SK-N-SH (cell line): ENCODE measurements at regions not wholly inside any gene's neighbourhood (a gene's known extent, or its start where the extent isn't known, plus 50 kb on each side); places are given as distances from the start of the nearest gene placed in this dataset.

Experiments used
- CTCF ChIA-PET: fragments of 300-600, 350-600 bp; formaldehyde crosslinking; extraction: SDS; loops from one replicate; lab custom pipeline; 2021; lab: Yijun Ruan, JAX
- POLR2A ChIA-PET: fragments of 350-600 bp; sonication (Branson Sonifier 250); formaldehyde crosslinking; extraction: SDS; loops from one replicate; lab custom pipeline; 2020; ENCODE audit warnings: antibody characterized with exemption, inconsistent platforms; lab: Yijun Ruan, JAX
- DNase-seq: peaks from one replicate; pipeline ENCODE4 v3.0.0; 2012
- H2AFZ ChIP-seq: fragments of 200-600 bp; sonication (generic); 2 replicates; pipeline ENCODE4 v1.8.1; 2016; ENCODE audit warnings: antibody characterized with exemption, mild to moderate bottlenecking, low read depth
- H3F3A ChIP-seq: fragments of 200-600 bp; sonication (generic); replicated peaks from 2 replicates; pipeline ENCODE3; 2016; ENCODE audit warnings: antibody characterized with exemption, mild to moderate bottlenecking; ENCODE audit not compliant: insufficient read depth
- H3K27ac ChIP-seq, 2 experiments: fragments of 200-500 bp in 1 of 2; fragments of 200-600 bp in 1 of 2; sonication (Bioruptor generic) in 1 of 2; sonication (generic), shearing (Covaris generic) in 1 of 2; 2 replicates each; pipeline versions ENCODE4 v1.5.1 to v1.6.1; 2014 to 2016; ENCODE audit warnings: low read depth in 2 of 2, inconsistent platforms in 1 of 2, low read length in 1 of 2, mild to moderate bottlenecking in 1 of 2, mixed read lengths in 1 of 2
- H3K27me3 ChIP-seq: fragments of 200-600 bp; sonication (generic), shearing (Covaris generic); 2 replicates; pipeline ENCODE4 v1.6.1; 2016; ENCODE audit warnings: mixed run types; ENCODE audit not compliant: insufficient read depth
- H3K36me3 ChIP-seq, 2 experiments: fragments of 200-500 bp in 1 of 2; fragments of 200-600 bp in 1 of 2; sonication (Bioruptor generic) in 1 of 2; sonication (generic) in 1 of 2; replicated peaks in 1 of 2; 2 replicates each; pipeline versions ENCODE3 to v1.5.1; 2014 to 2016; ENCODE audit warnings: low read length in 1 of 2, mild to moderate bottlenecking in 1 of 2; ENCODE audit not compliant: insufficient read depth in 2 of 2, control insufficient read depth in 1 of 2
- H3K4me1 ChIP-seq, 2 experiments: fragments of 200-500 bp in 1 of 2; fragments of 200-600 bp in 1 of 2; sonication (Bioruptor generic) in 1 of 2; sonication (generic), shearing (Covaris generic) in 1 of 2; 2 replicates each; pipeline versions ENCODE4 v1.5.1 to v1.6.1; 2014 to 2016; ENCODE audit warnings: low read depth in 1 of 2, low read length in 1 of 2, mixed run types in 1 of 2; ENCODE audit not compliant: insufficient read depth in 2 of 2, control insufficient read depth in 1 of 2
- H3K4me2 ChIP-seq: fragments of 200-600 bp; sonication (generic), shearing (Covaris generic); 2 replicates; pipeline ENCODE4 v1.6.1; 2017; ENCODE audit warnings: mixed run types
- H3K4me3 ChIP-seq, 2 experiments: fragments of 200-500 bp in 1 of 2; fragments of 200-600 bp in 1 of 2; sonication (Bioruptor generic) in 1 of 2; sonication (generic), shearing (Covaris generic) in 1 of 2; 2 replicates each; pipeline versions ENCODE4 v1.5.1 to v1.8.1; 2014 to 2016; ENCODE audit warnings: low read depth in 2 of 2, inconsistent platforms in 1 of 2, low read length in 1 of 2, mild to moderate bottlenecking in 1 of 2, mixed read lengths in 1 of 2, moderate library complexity in 1 of 2
- H3K79me2 ChIP-seq: fragments of 200-600 bp; sonication (generic); 2 replicates; pipeline ENCODE4 v1.8.1; 2017; ENCODE audit warnings: mild to moderate bottlenecking; ENCODE audit not compliant: insufficient read depth
- H3K9ac ChIP-seq: fragments of 200-600 bp; sonication (generic); 2 replicates; pipeline ENCODE4 v1.6.1; 2017; ENCODE audit warnings: mixed run types
- H3K9me2 ChIP-seq: fragments of 200-600 bp; sonication (generic); 2 replicates; pipeline ENCODE4 v1.6.1; 2017; ENCODE audit warnings: mixed run types
- H3K9me3 ChIP-seq: fragments of 200-600 bp; sonication (generic); 2 replicates; pipeline ENCODE4 v1.6.1; 2017; ENCODE audit warnings: mixed run types, mild to moderate bottlenecking, moderate library complexity
- H4K20me1 ChIP-seq: fragments of 200-600 bp; sonication (generic); 2 replicates; pipeline ENCODE4 v1.6.1; 2017; ENCODE audit warnings: mild to moderate bottlenecking, mixed run types; ENCODE audit not compliant: insufficient read depth
- EP300 ChIP-seq, 2 experiments: IDR thresholded peaks; 2 replicates each; pipeline versions ENCODE4 v1.4.0 to v1.6.1; 2012; ENCODE audit warnings: borderline replicate concordance in 1 of 2, low read depth in 1 of 2, low read length in 1 of 2
- EZH2phosphoT487 ChIP-seq: fragments of 200-600 bp; sonication (generic); IDR thresholded peaks from 2 replicates; pipeline ENCODE4 v1.6.1; 2017; ENCODE audit warnings: low read depth, mixed run types, mild to moderate bottlenecking, antibody characterized with exemption, moderate library complexity, borderline replicate concordance
- FOSL2 ChIP-seq: IDR thresholded peaks from 2 replicates; pipeline ENCODE4 v1.4.0; 2012; ENCODE audit warnings: low read depth, mild to moderate bottlenecking, moderate library complexity, borderline replicate concordance
- FOXJ3 ChIP-seq: sonication (generic); formaldehyde crosslinking; IDR thresholded peaks from 2 replicates; pipeline ENCODE4 v1.5.1; 2020; ENCODE audit warnings: mild to moderate bottlenecking, missing genetic modification reagents
- FOXM1 ChIP-seq: IDR thresholded peaks from 2 replicates; pipeline ENCODE4 v1.4.0; 2012; ENCODE audit warnings: low read depth, mild to moderate bottlenecking
- GABPA ChIP-seq: IDR thresholded peaks from 2 replicates; pipeline ENCODE4 v1.4.0; 2012; ENCODE audit warnings: low read depth, mild to moderate bottlenecking
- GATA2 ChIP-seq: sonication (generic); formaldehyde crosslinking; IDR thresholded peaks from 2 replicates; pipeline ENCODE4 v1.5.0; 2020; ENCODE audit warnings: mild to moderate bottlenecking, missing genetic modification reagents
- JUND ChIP-seq: IDR thresholded peaks from 2 replicates; pipeline ENCODE4 v1.4.0; 2012
- MXI1 ChIP-seq: IDR thresholded peaks from 2 replicates; pipeline ENCODE4 v1.6.1; 2012; ENCODE audit warnings: mild to moderate bottlenecking, low read depth, low read length, improper control_type of control experiment
- NFIC ChIP-seq: IDR thresholded peaks from 2 replicates; pipeline ENCODE4 v1.4.0; 2012; ENCODE audit warnings: borderline replicate concordance
- NRF1 ChIP-seq: IDR thresholded peaks from 2 replicates; pipeline ENCODE4 v1.6.1; 2012; ENCODE audit warnings: low read depth, mild to moderate bottlenecking, low read length
- RFX5 ChIP-seq: IDR thresholded peaks from 2 replicates; pipeline ENCODE4 v1.6.1; 2012; ENCODE audit warnings: mild to moderate bottlenecking, improper control_type of control experiment, low read length
- RXRA ChIP-seq: IDR thresholded peaks from 2 replicates; pipeline ENCODE4 v1.4.0; 2012; ENCODE audit warnings: low read depth, mild to moderate bottlenecking, borderline replicate concordance
- YY1 ChIP-seq: IDR thresholded peaks from 2 replicates; pipeline ENCODE4 v1.4.0; 2012; ENCODE audit warnings: low read depth, mild to moderate bottlenecking
- WGBS: methylation state at CpG from one replicate; pipeline ENCODE4 v1.1.6; 2017; ENCODE audit warnings: low lambda C conversion rate; 5-methylcytosine and 5-hydroxymethylcytosine counted together
- TF ChIP-seq, protein P1 (sequence below): fragments of 150-350 bp; IDR thresholded peaks from 2 replicates; pipeline ENCODE4 v1.6.1; 2017; ENCODE audit warnings: antibody characterized with exemption, low read length, low read depth, borderline replicate concordance
- TF ChIP-seq, protein P2 (sequence below): IDR thresholded peaks from 2 replicates; pipeline ENCODE4 v1.4.0; 2012; ENCODE audit warnings: low read depth
- TF ChIP-seq, protein P3 (sequence below): fragments of 150-350 bp; IDR thresholded peaks from 2 replicates; pipeline ENCODE4 v1.6.1; 2016; ENCODE audit warnings: mild to moderate bottlenecking, low read depth, low read length

DNA sequence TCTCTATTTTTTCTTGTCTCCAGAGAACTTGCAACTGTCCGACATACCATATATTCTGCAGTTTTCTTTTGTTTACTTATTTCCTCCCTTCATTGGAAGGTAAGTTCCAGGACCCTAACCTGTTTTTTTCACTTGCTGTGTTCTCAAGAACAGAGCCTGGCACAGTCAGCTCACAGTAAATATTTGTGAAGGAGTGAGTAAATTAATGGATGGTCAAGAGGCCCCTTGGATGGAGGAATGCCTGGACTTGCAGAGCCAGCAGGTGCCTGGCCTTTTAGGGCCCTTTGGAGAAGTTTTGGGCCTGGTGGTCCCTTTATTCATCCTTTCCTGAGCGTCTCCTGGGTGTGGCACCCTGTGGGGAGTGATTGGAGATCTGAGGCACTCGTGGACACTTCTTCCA, 182.1 kb upstream of the POU3F1 start:
- POLR2A ChIA-PET = no interaction called here
- Histone ChIP-seq H3K9me2 (no peaks in the 10 kb centered on the region), H3K4me3 (no peak overlapping the region), H3K4me2 (no peak overlapping the region), H3F3A (no peaks in the 10 kb centered on the region), H3K9me3 (no peaks in the 10 kb centered on the region), H4K20me1 (no peaks in the 10 kb centered on the region), H3K27ac (no peak overlapping the region), H3K27me3 (no peaks in the 10 kb centered on the region), H3K36me3 (no peaks in the 10 kb centered on the region), H2AFZ (no peak overlapping the region), H3K4me1 (no peaks in the 10 kb centered on the region), H3K79me2 (no peaks in the 10 kb centered on the region), H3K9ac (no peak overlapping the region)
- 11% methylated on average over 3 of the region's 3 CpGs for WGBS
- TF ChIP-seq NRF1 = no peak
- TF ChIP-seq, protein P1, sequence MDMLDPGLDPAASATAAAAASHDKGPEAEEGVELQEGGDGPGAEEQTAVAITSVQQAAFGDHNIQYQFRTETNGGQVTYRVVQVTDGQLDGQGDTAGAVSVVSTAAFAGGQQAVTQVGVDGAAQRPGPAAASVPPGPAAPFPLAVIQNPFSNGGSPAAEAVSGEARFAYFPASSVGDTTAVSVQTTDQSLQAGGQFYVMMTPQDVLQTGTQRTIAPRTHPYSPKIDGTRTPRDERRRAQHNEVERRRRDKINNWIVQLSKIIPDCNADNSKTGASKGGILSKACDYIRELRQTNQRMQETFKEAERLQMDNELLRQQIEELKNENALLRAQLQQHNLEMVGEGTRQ = no peak
- TF ChIP-seq, protein P2, sequence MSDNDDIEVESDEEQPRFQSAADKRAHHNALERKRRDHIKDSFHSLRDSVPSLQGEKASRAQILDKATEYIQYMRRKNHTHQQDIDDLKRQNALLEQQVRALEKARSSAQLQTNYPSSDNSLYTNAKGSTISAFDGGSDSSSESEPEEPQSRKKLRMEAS = no peak
- no peak for TF ChIP-seq GATA2 (CRISPR knock-in tag)
- no peak for TF ChIP-seq YY1
- TF ChIP-seq, protein P3, sequence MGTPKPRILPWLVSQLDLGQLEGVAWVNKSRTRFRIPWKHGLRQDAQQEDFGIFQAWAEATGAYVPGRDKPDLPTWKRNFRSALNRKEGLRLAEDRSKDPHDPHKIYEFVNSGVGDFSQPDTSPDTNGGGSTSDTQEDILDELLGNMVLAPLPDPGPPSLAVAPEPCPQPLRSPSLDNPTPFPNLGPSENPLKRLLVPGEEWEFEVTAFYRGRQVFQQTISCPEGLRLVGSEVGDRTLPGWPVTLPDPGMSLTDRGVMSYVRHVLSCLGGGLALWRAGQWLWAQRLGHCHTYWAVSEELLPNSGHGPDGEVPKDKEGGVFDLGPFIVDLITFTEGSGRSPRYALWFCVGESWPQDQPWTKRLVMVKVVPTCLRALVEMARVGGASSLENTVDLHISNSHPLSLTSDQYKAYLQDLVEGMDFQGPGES = no peak
- DNase-seq = no peak
- CTCF ChIA-PET = no interaction called here

DNA sequence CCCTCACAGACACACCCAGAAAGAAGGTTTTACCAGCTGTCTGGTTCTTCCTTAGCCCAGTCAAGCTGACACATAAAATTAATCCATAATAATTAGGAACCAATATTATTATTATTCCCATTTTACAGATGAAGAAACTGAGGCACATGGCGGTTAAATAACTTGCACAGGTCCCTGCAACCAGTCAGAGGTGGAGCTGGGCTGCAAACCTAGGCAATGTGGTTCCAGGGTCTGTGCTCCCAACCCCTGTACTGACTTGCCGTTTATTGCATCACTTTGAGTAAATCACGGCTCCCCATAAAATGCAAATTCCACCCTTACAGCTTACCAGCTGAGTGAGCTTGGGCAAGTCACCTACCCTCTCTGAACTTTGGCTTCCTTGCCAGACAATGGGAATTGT, 179.2 kb upstream of the POU3F1 start:
- POLR2A ChIA-PET = no interaction called here
- no peaks in the 10 kb centered on the region for H3K27me3 ChIP-seq
- peaks cover 0 to 9% of the 10 kb centered on the region in 2 experiments; a peak in 1 of 4 replicates for H3K4me1 ChIP-seq
- WGBS = 42% methylated on average over 3 of the region's 3 CpGs
- DNase-seq = no peak
- no peak overlapping the region for H2AFZ ChIP-seq
- no peaks in the 10 kb centered on the region for H3K36me3 ChIP-seq
- TF ChIP-seq MXI1 (no peak), RFX5 (no peak), JUND (no peak), NFIC (no peak), FOXM1 (no peak), EZH2phosphoT487 (no peak), FOSL2 (no peak), NRF1 (no peak), FOXJ3 (CRISPR knock-in tag) (no peak), EP300 (IDR thresholded peaks at IDR 0.05; ENCODE audit: borderline replicate concordance in 1 of 2, low read depth in 1 of 2, low read length in 1 of 2) (no peak), GABPA (no peak), RXRA (no peak)
- TF ChIP-seq, protein P1 = no peak
- no peak overlapping the region for H3K9ac ChIP-seq
- CTCF ChIA-PET = no interaction called here
- no peaks in the 10 kb centered on the region for H3K79me2 ChIP-seq
- no peaks in the 10 kb centered on the region for H4K20me1 ChIP-seq
- no peaks in the 10 kb centered on the region for H3F3A ChIP-seq
- no peak overlapping the region for H3K27ac ChIP-seq
- no peak overlapping the region for H3K4me2 ChIP-seq
- no peaks in the 10 kb centered on the region for H3K9me2 ChIP-seq
- no peaks in the 10 kb centered on the region for H3K9me3 ChIP-seq
- H3K4me3 ChIP-seq = no peak overlapping the region
